Germinal center (tissue), 1 donor: ENCODE measurements at regions not wholly inside any gene's neighbourhood (a gene's known extent, or its start where the extent isn't known, plus 50 kb on each side); places are given as distances from the start of the nearest gene placed in this dataset.

Experiments used
- DNase-seq: peaks from one replicate; pipeline ENCODE4 v3.0.0; 2012; ENCODE audit warnings: mixed read lengths, low spot score

DNA sequence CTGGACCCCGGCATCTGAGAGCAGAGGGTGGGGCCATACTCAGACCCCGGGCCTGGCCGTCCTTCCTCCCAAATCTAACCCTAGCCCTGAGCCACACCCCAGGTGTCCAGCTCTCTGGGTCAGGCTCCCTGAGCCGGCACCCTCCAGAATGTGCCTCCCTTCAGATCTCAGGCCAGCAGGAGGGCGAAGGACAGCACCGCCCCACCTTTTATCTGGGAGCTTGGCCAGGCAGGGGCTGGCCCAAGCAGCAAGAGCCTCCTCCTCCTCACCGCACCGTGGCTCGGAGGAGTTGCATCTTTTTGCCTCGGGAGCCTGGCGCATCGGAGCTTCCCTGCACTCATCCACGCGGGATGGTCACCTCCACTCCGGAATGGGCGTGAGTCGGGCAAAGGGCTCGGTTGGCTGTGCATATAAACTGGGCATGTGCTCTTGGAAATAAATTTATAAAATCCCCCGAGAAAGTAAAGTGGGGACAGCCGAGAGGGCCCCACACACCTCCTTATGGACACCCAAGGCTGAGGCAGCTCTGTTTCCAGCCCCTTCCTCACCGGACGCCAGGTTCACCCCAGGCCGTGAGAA is 69.1 kb upstream of the CTDP1 start:
- no peak for DNase-seq

DNA sequence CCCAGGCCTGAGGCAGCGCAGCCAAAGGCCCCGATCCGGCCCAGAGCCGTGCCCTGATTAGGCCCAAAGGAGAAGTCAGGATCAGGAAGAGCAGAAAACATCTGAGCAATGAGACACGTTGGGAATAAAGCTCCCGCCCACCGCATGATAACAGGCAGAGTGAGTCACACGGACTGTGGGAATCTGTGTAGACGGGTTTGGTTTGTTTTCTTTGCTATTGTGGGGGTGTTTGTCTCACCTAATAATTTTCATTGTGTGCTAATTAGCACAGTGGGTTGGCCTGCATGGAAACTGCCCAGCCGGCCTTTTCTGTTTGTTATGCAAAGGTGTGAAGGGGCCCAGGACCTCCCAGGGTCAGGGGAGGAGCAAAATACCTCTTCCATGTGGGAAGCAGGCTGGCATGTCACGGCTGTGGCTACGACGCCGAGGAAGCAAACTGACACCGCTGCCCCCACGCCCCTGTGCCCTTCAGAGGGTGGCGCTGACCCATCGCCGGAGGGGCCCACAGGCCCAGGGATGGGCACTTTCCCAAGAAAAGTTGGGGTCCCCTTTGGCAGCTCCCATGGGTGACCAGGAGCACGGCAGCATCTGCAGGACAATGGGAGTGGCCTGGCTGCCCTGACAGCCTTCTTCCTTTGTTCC is 68.4 kb upstream of the CTDP1 start:
- no peak for DNase-seq

DNA sequence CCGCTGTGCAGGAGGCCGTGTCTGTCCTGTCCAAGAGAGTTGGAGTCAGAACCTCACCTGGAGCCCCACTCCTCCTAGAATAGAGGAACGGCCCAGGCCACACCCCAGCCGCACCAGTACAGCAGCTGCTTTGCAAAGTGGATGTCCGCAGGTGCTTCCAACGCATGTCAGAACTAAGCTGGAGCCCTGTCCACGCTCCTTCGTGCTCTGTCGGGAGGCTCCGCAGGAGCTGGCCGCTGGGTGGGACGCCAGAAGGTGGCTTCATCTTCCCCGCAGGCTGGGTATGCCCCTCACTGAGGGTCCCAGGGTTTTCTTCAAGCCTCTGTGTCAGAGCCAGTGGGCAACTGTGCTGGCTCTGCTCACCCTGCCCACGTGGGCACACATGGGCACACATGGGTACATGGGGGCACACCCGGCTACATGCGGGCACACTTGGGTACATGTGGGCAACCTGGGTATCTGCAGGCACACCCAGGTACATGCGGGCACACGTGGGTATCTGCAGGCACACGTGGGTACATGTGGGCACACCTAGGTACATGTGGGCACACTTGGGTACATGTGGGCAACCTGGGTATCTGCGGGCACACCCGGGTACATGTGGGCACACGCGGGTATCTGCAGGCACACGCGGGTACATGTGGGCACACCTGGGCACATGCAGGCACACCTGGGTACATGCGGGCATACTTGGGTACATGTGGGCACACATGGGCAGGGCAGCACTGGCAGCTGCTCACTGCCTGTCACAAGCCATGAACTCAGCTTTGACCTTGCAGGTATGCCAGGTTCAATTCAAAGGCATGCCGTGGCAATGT is 67.1 kb upstream of the CTDP1 start:
- no peak for DNase-seq

DNA sequence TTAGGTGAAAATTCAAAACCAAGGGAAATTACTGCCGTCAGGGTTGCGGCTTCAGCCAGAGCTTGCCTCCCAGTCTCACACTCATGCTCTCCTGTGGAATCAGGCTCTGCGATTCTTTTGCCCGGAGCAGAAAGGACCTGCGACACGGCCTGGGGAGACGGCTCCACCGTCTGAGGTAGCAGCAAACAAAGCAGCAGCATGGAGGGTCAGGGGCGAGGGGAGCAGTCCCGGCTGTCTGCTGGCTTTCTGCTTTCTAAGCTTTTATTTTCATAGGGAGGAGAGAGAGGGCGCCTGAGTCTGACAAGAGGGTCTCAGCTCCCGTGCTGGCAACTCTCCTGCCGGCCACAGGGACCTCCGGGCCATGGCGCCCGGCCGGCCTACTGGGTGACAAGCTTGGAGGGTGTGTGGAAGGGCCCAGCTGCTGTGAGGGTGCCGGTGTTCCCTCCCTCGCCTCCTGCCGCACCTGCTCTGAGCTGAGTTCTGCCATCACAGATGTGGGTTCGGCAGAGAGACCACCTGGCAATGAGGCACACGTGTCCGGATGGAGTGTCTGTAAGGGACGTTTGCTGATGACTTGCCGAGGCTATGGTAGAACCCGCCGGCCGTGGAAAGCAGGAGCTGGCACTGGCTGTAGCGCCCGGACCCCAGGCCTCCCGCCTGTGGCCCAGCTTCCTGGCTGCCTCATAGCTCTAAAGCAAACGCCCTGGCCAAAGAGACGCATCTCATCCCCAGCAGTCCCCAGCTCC is 66.2 kb upstream of the CTDP1 start:
- DNase-seq: no peak

DNA sequence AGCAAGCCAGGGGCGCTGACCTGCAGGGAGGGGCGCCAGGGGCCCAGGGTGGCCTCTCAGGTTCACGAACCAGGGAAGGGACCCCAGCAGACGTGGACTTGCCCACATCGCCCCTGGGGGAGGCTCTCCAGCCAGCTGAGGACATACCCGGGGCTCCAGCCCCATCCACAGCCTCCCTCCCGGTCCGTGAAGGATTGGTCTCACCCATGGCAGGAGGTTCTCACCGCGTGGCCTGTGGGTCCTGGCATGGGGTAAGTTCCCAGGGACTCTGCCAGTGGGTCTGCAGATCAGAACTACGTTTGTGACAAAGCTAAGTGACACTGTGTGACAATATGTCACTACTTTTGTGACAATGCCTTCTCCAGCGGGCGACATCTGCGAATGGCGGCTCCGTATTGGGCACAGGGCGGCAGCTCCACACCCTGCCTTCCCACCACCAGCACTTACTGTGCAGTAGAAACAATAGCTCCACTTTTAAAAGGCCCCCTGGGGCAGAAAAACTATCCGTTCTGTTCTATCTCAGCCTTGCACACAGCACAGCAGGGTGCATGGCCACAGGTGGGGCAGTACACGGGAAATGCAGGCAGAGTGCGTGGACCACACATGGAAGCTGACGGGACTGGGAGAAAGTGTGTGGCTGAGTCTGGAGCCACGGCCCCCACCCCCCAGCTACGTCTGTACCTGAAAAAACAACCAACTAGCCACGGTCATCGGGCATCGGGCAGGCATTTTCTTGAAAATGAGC is 65.2 kb upstream of the CTDP1 start:
- no peak for DNase-seq

DNA sequence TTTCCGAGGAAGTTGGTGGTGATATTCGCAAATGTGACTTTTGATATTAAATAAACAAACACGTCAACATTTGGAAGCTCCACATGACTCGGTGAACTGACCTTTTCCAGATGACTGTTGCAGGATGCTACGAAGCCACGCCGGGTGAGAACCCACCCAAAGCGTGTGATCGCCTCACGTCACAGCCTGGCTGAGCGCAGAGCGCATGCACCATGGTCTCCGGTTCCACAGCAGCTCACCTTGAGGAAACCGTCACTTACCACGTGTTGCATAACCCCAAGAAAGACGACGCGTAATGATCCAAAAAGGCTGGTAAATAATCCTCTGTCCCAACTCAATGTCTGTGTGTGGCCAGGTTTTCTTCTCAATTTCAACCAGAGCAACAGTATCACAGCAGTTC is 64.5 kb upstream of the CTDP1 start:
- DNase-seq: no peak

DNA sequence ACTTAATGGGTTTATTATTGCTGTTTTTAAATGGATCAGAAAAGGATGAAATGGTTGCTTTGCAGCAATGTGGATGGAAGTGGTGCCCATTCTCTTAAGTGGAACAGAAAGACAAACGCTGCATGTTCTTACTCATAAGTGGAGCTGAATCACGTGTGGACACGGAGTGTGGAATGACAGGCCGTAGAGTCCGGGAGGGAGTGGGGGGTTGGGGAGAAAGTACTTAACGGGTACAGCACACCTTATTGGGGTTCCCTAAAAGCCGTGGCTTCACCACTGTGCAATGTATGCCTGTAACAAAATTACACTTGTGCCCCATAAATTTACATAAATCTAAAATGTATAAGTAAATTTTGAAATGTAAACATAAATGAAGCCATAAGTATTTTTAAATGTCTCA is 64.0 kb upstream of the CTDP1 start:
- no peak for DNase-seq

DNA sequence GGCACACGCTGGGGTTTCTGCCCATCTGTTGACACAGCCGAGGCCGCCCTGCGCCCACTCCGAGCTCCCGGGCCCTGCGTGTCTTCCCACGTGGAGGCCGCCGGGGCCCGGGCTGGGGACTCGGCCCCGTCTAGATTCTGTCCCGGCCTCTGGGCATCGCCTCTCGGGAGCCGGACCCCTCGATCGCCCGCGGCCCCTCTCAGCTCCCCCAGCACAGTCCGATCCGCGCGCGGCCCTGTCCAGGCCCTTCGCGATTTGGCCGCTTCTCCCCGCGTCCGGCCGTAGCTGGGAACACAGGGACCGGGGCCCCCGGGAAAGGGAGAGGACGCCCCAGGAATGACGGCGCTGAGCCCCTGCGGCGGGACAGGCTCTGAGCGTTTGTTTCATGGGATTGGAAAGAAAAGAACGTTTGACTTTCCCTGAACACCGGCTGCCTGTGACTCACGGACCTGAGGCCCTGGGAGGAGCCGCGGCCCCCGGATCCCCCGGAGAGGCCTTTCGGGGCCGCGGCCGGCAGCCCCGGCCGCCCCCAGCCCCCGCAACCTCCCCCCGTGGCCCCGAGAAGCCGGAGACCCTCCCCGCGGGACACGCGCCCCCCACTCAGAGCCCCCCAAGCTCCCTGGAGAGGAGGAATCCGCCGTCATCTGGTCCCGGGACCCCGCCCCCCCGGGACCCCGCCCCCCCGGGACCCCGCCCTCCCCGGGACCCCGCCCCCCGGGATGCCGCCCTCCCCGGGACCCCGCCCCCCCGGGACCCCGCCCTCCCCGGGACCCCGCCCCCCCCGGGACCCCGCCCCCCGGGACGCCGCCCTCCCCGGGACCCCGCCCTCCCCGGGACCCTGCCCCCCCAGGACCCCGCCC is 62.7 kb upstream of the CTDP1 start:
- no peak for DNase-seq

DNA sequence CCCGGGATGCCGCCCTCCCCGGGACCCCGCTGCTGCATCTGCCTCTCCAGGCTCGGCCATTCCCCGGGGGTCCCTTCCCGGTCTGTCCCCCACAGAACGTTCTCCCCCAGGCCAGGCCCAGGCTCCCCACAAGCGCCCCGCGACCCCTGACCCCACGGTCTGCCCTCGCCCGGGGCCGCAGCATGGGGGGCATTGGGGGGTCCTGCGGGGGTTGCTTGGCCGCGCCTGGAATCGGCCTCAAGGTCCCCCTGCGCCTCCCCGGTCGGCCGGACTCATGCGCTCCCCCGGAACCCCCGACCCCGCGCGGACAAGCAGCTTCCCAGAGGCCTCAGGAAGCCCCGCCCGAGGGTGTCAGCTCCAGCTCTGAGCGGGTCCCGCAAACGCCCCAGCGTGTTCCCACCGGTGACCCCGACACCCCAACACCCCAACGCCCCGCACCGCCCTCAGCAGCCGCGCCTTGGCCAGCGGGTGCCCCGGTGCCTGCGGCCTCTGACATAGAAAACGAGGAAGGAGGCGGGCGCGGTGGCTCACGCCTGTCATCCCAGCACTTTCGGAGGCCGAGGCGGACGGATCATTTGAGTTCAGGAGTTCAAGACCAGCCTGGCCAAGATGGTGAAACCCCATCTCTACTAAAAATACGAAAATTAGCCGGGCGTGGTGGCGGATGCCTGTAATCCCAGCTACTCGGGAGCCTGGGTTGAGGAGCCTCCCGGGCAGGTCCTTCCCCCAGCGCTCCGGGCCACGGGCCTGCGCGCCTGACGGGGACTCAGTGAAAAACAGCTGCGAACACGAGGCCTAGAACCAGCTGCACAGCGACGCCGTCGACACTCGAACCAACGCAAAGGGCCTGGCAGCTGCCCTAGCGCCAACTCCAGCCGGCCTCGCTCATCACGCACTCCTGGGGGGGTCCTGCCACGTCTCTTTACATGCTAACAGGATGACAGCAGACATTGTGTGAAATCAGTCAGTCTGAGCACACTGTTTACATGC is 61.8 kb upstream of the CTDP1 start:
- no peak for DNase-seq

DNA sequence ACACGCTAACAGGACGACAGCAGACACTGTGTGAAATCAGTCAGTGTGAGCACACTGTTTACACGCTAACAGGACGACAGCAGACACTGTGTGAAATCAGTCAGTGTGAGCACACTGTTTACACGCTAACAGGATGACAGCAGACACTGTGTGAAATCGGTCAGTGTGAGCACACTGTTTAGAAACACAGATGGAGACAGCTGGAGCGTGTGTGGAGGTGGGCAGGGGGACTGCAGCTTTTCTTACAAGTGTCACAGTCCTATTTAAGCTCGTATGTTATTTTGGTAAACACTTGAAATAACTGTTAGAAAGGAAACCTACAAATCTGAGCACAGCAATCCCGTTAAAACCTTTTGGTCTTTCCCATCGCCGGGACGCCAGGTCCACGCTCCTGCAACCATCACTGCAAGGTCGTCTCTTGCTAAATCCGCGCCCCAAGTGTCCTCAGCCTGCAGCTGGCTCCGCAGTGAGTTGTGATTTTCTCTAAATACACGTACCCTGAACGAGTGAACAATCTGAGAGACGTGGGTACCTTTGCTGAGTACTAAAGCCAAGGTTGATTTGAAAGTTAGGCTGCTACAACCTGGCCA is 58.9 kb upstream of the CTDP1 start:
- DNase-seq: no peak

DNA sequence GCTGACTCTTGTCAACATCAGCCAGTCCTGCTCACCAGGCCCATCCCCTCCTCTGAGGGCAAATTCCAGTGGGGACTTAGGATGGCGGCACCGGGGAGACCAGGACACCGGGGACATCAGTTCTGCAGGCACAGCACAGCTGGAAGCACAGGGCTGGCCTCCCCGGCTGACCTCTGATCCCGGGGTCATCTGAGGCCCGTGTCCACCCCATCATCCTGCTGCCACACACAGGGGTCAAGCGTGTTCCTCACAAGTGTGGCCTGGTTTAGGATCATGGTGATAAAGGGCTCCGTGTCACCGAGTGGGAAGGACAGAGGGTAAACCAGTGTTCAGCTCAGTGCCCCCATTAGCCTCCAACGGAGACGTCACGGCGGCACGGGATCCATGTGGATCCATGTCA is 58.1 kb upstream of the CTDP1 start:
- DNase-seq: no peak

DNA sequence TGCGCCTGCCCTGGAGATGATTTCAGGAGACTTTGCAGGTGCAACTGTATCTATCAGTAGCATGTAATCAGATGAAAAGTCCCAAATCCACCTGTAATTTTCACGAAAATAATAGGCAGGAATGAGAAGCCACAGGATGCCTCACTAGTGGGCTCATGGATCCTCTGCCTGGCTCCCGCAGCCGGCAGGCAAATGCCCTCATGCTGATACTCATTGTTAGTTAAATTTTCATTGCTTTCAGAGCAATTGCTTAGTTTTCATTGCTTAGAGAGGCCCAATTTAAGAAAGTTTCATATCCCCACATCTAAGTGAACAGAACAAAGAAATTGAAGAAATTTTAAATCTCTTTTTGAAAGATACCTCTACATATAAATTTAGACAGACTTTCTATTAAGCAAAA is 57.6 kb upstream of the CTDP1 start:
- no peak for DNase-seq

DNA sequence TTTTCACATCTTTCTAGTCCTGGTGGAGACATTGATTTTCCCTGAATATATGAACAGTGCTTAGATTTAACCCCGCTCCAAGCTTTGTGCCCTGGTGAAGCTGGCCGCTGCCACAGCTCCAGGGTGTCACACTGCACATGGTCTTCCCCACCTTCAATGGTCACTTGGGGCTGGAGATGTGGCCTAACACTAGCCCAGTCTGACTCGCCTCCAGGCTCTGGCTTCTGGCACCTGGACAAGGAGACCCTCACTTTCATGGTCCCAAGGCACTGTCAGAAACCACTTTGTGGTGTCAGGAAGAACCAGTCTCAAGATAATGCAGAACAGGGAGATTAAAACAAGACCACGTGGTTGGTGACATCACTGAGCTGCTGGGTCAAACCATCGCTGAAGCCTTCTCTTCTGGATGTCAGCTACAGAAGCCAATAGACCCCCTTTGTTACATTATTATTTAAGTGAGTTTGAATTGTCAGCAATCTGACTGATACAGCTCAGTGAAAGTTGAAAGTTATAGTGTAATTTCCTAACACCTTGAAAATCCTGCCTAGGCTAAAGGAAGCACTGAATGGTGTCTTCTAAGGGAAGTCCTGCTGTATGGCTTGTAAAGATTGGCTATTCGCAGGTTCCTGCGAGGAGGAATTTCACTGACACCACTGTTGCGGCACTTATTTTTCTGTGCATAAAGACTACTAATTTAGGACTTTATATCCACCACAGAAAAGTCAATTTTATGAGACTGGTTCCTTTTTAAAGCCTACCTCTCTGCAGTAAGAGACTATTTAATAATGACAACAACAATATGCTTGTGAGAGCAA is 55.0 kb upstream of the CTDP1 start:
- DNase-seq: no peak

DNA sequence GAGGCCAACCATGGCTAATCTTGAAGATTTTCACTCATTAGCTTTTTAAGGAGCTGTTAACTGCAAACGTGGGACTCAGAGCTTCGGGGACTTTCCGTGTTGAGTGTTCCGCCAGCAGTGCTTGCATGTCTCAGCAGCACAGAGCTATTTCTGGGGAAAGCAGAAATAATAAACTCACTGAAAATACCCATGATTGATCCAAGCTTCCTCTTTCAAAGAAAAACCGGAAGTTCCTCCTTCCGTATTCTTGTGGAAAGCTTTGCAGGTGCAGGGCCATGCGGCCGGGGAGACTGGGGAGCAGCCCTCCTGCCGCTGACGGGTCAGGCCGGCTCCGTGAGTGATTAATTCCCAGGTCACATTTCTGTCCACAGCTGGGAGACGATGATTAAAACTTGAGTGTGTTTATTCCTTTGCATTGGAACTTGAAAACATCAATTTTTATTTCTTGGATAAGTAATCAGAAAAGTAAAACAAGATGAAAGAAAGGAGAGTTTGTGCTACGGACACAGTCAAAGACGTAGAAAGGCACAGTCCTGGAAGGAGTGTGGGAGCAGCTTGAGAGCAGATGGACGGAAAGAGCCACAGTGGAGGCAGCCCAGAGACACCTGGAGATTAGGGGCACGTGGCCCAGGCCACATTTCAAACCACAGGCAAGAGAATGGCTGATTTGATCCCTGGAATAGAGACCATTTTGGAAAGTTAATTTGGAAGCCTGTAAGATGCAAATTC is 54.2 kb upstream of the CTDP1 start:
- peak; percentile 70 for DNase-seq

DNA sequence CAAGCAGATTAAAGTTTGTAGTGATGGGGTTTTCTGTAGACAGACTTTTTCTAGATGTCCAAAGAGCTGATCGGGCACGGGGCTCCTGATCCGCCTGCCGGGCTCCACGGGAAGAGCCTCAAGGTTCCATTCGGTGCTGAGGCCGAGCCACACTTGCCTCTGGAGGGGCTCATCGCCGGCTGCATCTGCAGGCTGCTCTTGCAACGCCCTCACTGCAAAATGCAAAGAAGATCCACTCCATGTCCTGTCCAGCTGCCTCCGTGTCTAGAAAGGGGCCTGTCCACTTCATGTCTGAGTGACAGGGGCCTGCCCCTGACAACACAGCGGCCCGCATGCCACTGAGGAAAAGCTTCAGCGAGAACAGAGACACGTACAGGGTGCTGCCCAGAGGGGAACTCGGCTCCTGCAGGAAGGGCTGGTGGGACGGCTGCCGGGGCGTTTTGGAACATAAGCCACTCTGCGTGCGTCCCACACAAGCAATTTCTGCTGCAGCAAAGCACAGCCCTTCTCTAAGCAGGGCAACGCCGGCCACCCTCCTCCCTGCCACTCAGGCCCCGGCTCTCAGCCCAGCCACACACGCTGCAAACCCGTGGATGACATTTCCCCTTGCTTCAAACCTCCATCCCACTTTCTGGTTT is 53.6 kb upstream of the CTDP1 start:
- no peak for DNase-seq

DNA sequence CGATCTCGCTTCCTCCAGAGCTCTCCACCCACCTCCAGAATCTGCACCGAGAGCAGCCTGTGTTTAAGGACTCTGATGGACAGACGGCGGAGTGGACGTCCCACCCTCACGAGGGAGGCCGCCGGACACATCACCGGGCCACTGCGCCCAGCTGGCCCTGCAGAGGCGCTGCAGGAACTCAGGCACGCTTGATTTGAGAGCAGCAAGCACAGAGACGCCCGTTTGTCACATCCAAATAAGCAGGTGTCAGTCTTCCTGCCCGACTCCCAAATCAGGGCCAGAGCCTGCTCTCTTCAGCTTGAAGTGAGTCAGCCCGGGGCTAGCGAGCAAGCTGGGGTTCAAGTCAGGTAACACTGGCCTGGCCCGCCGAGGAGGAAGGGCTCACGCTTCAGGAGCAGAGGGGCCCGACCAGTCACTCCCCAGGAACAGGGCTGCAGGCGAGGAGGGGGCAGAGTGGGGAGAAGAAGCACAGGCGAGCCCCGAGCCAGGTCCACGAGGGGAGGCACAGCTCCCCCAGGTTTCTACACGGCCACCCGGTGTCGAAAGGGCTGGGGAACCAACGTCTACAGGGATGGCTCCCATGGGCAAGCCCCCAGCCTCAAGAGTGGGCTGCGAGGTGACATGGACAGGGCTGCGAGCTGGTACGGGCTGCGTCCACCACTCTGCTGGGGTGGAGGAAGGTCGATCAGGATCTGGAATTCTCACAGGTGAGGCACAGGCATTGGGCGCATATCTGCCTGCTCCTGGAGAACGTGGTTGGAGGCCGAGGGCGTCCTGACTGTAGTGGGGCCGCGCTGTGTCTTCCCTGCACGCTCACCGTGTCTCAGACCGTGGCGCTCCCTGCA is 52.5 kb upstream of the CTDP1 start:
- no peak for DNase-seq
